ENCODE measurements at regions not wholly inside any gene's neighbourhood (a gene's known extent, or its start where the extent isn't known, plus 50 kb on each side); places are given as distances from the start of the nearest gene placed in this dataset.

DNA sequence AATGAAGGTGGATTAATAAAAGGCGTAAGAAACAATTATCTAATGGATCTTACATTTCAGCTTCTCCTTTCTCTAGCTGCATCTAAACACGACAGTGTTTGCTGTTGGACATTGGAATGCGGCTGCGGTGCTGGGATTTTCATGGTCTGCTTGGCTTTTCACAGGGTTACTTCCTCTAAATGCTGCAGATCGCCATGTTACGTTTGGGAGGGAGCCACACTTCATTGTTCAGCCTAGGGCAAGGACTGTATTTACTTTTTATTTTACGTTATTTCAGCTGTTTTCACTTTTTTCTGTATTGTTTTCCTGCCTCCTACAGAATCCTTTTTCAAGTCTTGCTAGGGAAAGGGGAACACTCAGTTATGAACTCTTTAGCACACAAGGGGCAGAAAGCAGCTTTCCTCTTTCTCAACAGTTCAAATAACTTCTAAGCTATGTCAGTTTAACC is 97.9 kb upstream of the MTHFD1L start:
- no peak overlapping the region for H3K4me3 ChIP-seq
- no peak overlapping the region for H3K27ac ChIP-seq
- DNase-seq (ENCODE audit: low read depth in 1 of 2, low spot score in 1 of 2) = peak in 1 of 2 donors; percentile 44
- peaks cover 14% of the 10 kb centered on the region for H3K4me1 ChIP-seq (ENCODE audit: low read depth)
- TF ChIP-seq, protein P1, sequence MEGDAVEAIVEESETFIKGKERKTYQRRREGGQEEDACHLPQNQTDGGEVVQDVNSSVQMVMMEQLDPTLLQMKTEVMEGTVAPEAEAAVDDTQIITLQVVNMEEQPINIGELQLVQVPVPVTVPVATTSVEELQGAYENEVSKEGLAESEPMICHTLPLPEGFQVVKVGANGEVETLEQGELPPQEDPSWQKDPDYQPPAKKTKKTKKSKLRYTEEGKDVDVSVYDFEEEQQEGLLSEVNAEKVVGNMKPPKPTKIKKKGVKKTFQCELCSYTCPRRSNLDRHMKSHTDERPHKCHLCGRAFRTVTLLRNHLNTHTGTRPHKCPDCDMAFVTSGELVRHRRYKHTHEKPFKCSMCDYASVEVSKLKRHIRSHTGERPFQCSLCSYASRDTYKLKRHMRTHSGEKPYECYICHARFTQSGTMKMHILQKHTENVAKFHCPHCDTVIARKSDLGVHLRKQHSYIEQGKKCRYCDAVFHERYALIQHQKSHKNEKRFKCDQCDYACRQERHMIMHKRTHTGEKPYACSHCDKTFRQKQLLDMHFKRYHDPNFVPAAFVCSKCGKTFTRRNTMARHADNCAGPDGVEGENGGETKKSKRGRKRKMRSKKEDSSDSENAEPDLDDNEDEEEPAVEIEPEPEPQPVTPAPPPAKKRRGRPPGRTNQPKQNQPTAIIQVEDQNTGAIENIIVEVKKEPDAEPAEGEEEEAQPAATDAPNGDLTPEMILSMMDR (IDR thresholded peaks at IDR 0.05; ENCODE audit: low read depth, low read length) = no peak
- H3K9me3 ChIP-seq (ENCODE audit: low read depth) = no peaks in the 10 kb centered on the region
- H3K27me3 ChIP-seq = no peaks in the 10 kb centered on the region
- no peaks in the 10 kb centered on the region for H3K36me3 ChIP-seq

DNA sequence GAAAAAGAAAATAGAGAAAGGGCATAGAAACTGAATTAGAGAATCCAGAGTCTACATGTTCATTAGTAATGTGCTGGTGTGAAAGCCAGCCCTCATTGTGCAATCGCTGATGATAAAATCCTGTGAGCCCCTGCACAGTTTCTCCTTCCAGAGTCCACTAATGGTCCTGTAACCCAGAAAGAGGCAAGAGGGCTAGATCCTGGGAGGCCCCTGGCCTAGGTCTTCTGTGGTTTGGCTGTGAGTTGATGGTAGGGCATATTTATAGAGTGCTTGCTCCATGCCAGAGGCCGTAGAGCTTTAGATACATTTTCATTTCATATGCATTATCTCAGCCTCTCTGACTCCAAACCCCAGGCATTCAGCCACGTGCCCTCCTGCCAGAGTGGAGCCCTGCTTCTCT is 94.9 kb upstream of the MTHFD1L start:
- peak in 1 of 2 donors; percentile 66 for DNase-seq (ENCODE audit: low read depth in 1 of 2, low spot score in 1 of 2)
- Histone ChIP-seq H3K27ac (no peak overlapping the region), H3K4me3 (no peak overlapping the region), H3K9me3 (ENCODE audit: low read depth) (no peaks in the 10 kb centered on the region), H3K36me3 (no peaks in the 10 kb centered on the region), H3K4me1 (ENCODE audit: low read depth) (peaks cover 14% of the 10 kb centered on the region), H3K27me3 (no peaks in the 10 kb centered on the region)
- TF ChIP-seq, protein P1 (IDR thresholded peaks at IDR 0.05; ENCODE audit: low read depth, low read length) = no peak

DNA sequence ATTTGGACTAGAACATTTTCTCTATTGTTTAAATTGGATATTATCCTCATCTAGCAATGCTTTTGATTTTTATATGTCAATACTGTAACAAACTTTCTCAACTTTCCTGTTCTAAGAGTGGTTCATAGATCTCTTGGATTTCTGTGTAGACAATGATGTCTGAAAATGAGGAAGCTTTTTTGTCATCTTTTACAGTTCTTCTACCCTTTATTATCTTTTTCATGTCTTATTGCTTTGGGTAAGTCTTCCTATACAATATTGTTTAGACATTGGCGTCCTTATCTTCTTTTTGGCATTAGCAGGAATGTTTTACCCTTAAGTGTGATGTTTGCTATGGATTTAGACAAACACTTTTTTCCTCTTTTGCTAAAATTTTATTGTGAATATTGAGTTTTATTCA is 91.5 kb upstream of the MTHFD1L start:
- DNase-seq (ENCODE audit: low read depth in 1 of 2, low spot score in 1 of 2) = no peak
- no peak overlapping the region for H3K27ac ChIP-seq
- H3K27me3 ChIP-seq = no peaks in the 10 kb centered on the region
- TF ChIP-seq, protein P1 (IDR thresholded peaks at IDR 0.05; ENCODE audit: low read depth, low read length) = no peak
- H3K36me3 ChIP-seq = no peaks in the 10 kb centered on the region
- no peaks in the 10 kb centered on the region for H3K9me3 ChIP-seq (ENCODE audit: low read depth)
- H3K4me3 ChIP-seq = no peak overlapping the region
- no peaks in the 10 kb centered on the region for H3K4me1 ChIP-seq (ENCODE audit: low read depth)

DNA sequence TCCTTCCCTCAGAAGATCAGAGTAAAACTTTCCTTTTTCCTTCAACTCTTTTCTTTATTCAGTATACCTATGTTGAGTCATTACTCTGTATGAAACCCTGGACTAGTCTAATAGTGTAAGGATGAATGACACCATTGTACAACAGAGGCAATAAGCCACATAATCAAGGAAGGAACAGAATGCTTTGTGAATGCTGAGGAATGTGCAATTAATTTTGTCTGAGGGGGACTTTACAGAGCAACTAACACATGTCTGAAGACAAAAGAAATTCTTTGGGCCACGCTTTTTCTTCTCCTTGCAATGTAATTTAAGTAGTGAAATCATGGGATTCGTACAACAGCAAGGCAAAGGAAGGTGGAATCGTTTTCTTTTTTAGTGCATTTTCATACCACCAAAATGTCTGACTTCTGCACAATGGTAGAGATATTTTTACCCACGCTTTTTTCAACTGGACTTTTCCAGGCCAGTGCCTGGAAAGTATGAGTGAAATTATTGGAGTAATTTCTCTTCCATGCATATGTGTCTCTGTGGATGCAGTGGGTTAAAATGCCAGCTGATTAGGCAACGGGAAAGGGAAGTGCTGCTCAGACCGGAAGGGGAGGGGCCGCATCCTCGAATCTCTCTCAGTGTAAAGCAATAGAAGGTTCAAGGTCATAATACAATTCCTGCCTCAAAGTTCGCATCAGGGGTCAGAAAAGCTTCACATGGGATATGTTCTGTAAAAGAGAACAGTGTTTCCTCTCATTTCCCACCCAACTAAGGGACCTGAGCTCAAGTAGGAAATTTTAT is 89.9 kb upstream of the MTHFD1L start:
- no peaks in the 10 kb centered on the region for H3K9me3 ChIP-seq (ENCODE audit: low read depth)
- no peak overlapping the region for H3K27ac ChIP-seq
- no peak for DNase-seq (ENCODE audit: low read depth in 1 of 2, low spot score in 1 of 2)

DNA sequence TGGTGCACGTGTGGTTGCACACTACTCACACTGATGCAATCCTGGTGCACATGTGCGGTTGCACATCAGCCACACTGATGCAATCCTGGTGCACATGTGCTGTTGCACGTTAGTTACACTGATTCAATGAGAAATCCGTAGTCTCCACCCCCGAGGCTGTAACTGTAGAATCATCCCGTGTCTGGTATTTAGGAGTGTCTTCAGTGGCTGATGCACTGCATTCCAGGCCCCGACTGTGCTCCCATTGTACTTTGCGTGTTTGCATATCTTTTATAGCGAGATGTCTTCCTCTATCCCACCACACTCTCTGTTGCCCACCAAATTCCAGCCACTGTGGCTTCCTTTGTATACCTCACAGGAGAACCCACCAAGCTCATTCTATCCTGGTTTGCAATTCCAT is 87.8 kb upstream of the MTHFD1L start:
- no peak for DNase-seq (ENCODE audit: low read depth in 1 of 2, low spot score in 1 of 2)
- no peaks in the 10 kb centered on the region for H3K9me3 ChIP-seq (ENCODE audit: low read depth)
- no peaks in the 10 kb centered on the region for H3K4me1 ChIP-seq (ENCODE audit: low read depth)
- H3K4me3 ChIP-seq = no peak overlapping the region
- no peak overlapping the region for H3K27ac ChIP-seq
- TF ChIP-seq, protein P1 (IDR thresholded peaks at IDR 0.05; ENCODE audit: low read depth, low read length) = no peak
- no peaks in the 10 kb centered on the region for H3K27me3 ChIP-seq
- H3K36me3 ChIP-seq = no peaks in the 10 kb centered on the region

More for the DNA sequence above, 89.9 kb upstream of the MTHFD1L start:
- no peaks in the 10 kb centered on the region for H3K36me3 ChIP-seq
- TF ChIP-seq, protein P1 (IDR thresholded peaks at IDR 0.05; ENCODE audit: low read depth, low read length) = no peak
- no peaks in the 10 kb centered on the region for H3K27me3 ChIP-seq
- H3K4me1 ChIP-seq (ENCODE audit: low read depth) = no peaks in the 10 kb centered on the region
- H3K4me3 ChIP-seq = no peak overlapping the region

Measured in cardiac muscle cell (in vitro differentiated cells and primary cell).